H9 (cell line): ENCODE measurements at regions not wholly inside any gene's neighbourhood (a gene's known extent, or its start where the extent isn't known, plus 50 kb on each side); places are given as distances from the start of the nearest gene placed in this dataset.

Experiments
- DNase-seq: peaks from one replicate; pipeline ENCODE4 v3.0.0-alpha.2; 2017
- H2AFZ ChIP-seq: one replicate; pipeline ENCODE4 v1.6.1; 2013; ENCODE audit warnings: mild to moderate bottlenecking, low read length, control low read depth, moderate library complexity
- H2AK5ac ChIP-seq: 2 replicates; pipeline ENCODE4 v1.6.1; 2013; ENCODE audit warnings: low read length, control low read depth, mixed read lengths; ENCODE audit not compliant: insufficient read length
- H2BK120ac ChIP-seq: one replicate; pipeline ENCODE4 v1.6.1; 2013; ENCODE audit warnings: low read depth, mild to moderate bottlenecking, low read length, control low read depth, inconsistent platforms; ENCODE audit not compliant: poor library complexity, severe bottlenecking
- H2BK12ac ChIP-seq: 2 replicates; pipeline ENCODE4 v1.6.1; 2013; ENCODE audit warnings: low read length, control low read depth, mixed read lengths, low read depth; ENCODE audit not compliant: insufficient read length
- H2BK15ac ChIP-seq: 2 replicates; pipeline ENCODE4 v1.6.1; 2013; ENCODE audit warnings: low read depth, low read length, control low read depth
- H2BK20ac ChIP-seq: one replicate; pipeline ENCODE4 v1.6.1; 2013; ENCODE audit warnings: low read depth, mild to moderate bottlenecking, low read length, control low read depth, inconsistent platforms; ENCODE audit not compliant: poor library complexity, severe bottlenecking
- H2BK5ac ChIP-seq: 2 replicates; pipeline ENCODE4 v1.6.1; 2013; ENCODE audit warnings: low read length, control low read depth, mixed read lengths; ENCODE audit not compliant: insufficient read length
- H3K14ac ChIP-seq: 2 replicates; pipeline ENCODE4 v1.6.1; 2013; ENCODE audit warnings: low read length, control low read depth; ENCODE audit not compliant: insufficient read depth
- H3K18ac ChIP-seq: 2 replicates; pipeline ENCODE4 v1.6.1; 2013; ENCODE audit warnings: low read depth, mild to moderate bottlenecking, mixed read lengths, low read length, control low read depth; ENCODE audit not compliant: insufficient read length
- H3K23ac ChIP-seq: 2 replicates; pipeline ENCODE4 v1.6.1; 2013; ENCODE audit warnings: low read length, control low read depth, mixed read lengths, low read depth; ENCODE audit not compliant: insufficient read length
- H3K23me2 ChIP-seq: 2 replicates; pipeline ENCODE4 v1.6.1; 2013; ENCODE audit warnings: low read depth, mild to moderate bottlenecking, mixed read lengths, low read length, control low read depth; ENCODE audit not compliant: insufficient read length, poor library complexity, severe bottlenecking
- H3K27ac ChIP-seq: 2 replicates; pipeline ENCODE4 v1.5.1; 2013; ENCODE audit warnings: low read length, control low read depth, mixed read lengths, low read depth; ENCODE audit not compliant: insufficient read length
- H3K27me3 ChIP-seq: 2 replicates; pipeline ENCODE4 v1.6.1; 2013; ENCODE audit warnings: low read length, control low read depth, inconsistent platforms; ENCODE audit not compliant: insufficient read depth
- H3K4ac ChIP-seq: 2 replicates; pipeline ENCODE4 v1.6.1; 2013; ENCODE audit warnings: low read depth, mild to moderate bottlenecking, control low read depth, inconsistent platforms, low read length, moderate library complexity
- H3K4me1 ChIP-seq: 2 replicates; pipeline ENCODE4 v1.6.1; 2013; ENCODE audit warnings: low read length, control low read depth, inconsistent platforms; ENCODE audit not compliant: insufficient read depth
- H3K4me2 ChIP-seq: 2 replicates; pipeline ENCODE4 v1.6.1; 2013; ENCODE audit warnings: low read length, control low read depth, mixed read lengths; ENCODE audit not compliant: insufficient read length, insufficient read depth
- H3K56ac ChIP-seq: 2 replicates; pipeline ENCODE4 v1.6.1; 2013; ENCODE audit warnings: low read depth, mild to moderate bottlenecking, mixed read lengths, low read length, control low read depth; ENCODE audit not compliant: insufficient read length
- H3K79me1 ChIP-seq: 2 replicates; pipeline ENCODE4 v1.6.1; 2013; ENCODE audit warnings: low read depth, mild to moderate bottlenecking, moderate library complexity, low read length, control low read depth, inconsistent platforms; ENCODE audit not compliant: insufficient read depth, poor library complexity, severe bottlenecking
- H3K79me2 ChIP-seq: 2 replicates; pipeline ENCODE4 v1.6.1; 2013; ENCODE audit warnings: low read length, control low read depth, inconsistent platforms; ENCODE audit not compliant: insufficient read depth
- H3K9ac ChIP-seq: 2 replicates; pipeline ENCODE4 v1.6.1; 2013; ENCODE audit warnings: low read length, control low read depth, mixed read lengths; ENCODE audit not compliant: insufficient read length; ENCODE audit errors: extremely low read depth
- H3K9me3 ChIP-seq: one replicate; pipeline ENCODE4 v1.6.1; 2013; ENCODE audit warnings: low read depth, low read length, inconsistent platforms; ENCODE audit not compliant: control insufficient read depth
- H3T11ph ChIP-seq: one replicate; pipeline ENCODE4 v1.6.1; 2013; ENCODE audit warnings: mild to moderate bottlenecking, low read length, control low read depth, inconsistent platforms
- H4K20me1 ChIP-seq: one replicate; pipeline ENCODE4 v1.6.1; 2013; ENCODE audit not compliant: control insufficient read depth, insufficient read length, insufficient read depth
- H4K5ac ChIP-seq: 2 replicates; pipeline ENCODE4 v1.6.1; 2013; ENCODE audit warnings: low read depth, mild to moderate bottlenecking, mixed read lengths, low read length, control low read depth; ENCODE audit not compliant: insufficient read length
- H4K8ac ChIP-seq: replicated peaks from 2 replicates; pipeline ENCODE4 v1.6.1; 2013; ENCODE audit warnings: low read length, control low read depth, mixed read lengths, low read depth; ENCODE audit not compliant: insufficient read length
- H4K91ac ChIP-seq: 2 replicates; pipeline ENCODE4 v1.6.1; 2013; ENCODE audit warnings: low read depth, mild to moderate bottlenecking, moderate library complexity, mixed read lengths, low read length, control low read depth; ENCODE audit not compliant: insufficient read length
- H3K27ac Mint-ChIP-seq, 3 experiments: 2 replicates in 2 of 3; 3 replicates in 1 of 3; pipeline ENCODE4 v1.8.0; 2020 to 2021; ENCODE audit warnings: mixed read lengths in 3 of 3, mild to moderate bottlenecking in 1 of 3, moderate library complexity in 1 of 3
- H3K27me3 Mint-ChIP-seq: 2 replicates; pipeline ENCODE4 v1.8.0; 2021; ENCODE audit warnings: low read depth, mild to moderate bottlenecking, moderate library complexity, mixed read lengths
- H3K36me3 Mint-ChIP-seq, 3 experiments: 2 replicates in 2 of 3; 3 replicates in 1 of 3; pipeline ENCODE4 v1.8.0; 2020 to 2021; ENCODE audit warnings: low read depth in 3 of 3, mixed read lengths in 3 of 3; ENCODE audit not compliant: insufficient read depth in 1 of 3
- H3K4me1 Mint-ChIP-seq, 2 experiments: 2 replicates each; pipeline ENCODE4 v1.8.0; 2020; ENCODE audit warnings: mixed read lengths in 2 of 2
- H3K4me3 Mint-ChIP-seq, 2 experiments: 2 replicates in 1 of 2; 3 replicates in 1 of 2; pipeline ENCODE4 v1.8.0; 2020 to 2021; ENCODE audit warnings: mild to moderate bottlenecking in 2 of 2, mixed read lengths in 2 of 2, moderate library complexity in 1 of 2
- H3K9me3 Mint-ChIP-seq, 2 experiments: 2 replicates in 1 of 2; 3 replicates in 1 of 2; pipeline ENCODE4 v1.8.0; 2020; ENCODE audit warnings: mild to moderate bottlenecking in 2 of 2, mixed read lengths in 2 of 2, moderate library complexity in 1 of 2
- WGBS: extraction: QIAGEN DNeasy Blood & Tissue Kit; methylation state at CpG from one replicate; pipeline ENCODE4 v1.1.7; 2013; ENCODE audit warnings: missing lambda C conversion rate, low lambda C conversion rate, mixed read lengths; ENCODE audit not compliant: insufficient read length; ENCODE audit errors: extremely low coverage; 5-methylcytosine and 5-hydroxymethylcytosine counted together
- TF ChIP-seq, protein P1 (sequence below): fragments of 200-600 bp; sonication (generic); conservative IDR thresholded peaks from 3 replicates; pipeline ENCODE4 v1.8.0; 2021; ENCODE audit warnings: antibody characterized with exemption, mild to moderate bottlenecking

DNA sequence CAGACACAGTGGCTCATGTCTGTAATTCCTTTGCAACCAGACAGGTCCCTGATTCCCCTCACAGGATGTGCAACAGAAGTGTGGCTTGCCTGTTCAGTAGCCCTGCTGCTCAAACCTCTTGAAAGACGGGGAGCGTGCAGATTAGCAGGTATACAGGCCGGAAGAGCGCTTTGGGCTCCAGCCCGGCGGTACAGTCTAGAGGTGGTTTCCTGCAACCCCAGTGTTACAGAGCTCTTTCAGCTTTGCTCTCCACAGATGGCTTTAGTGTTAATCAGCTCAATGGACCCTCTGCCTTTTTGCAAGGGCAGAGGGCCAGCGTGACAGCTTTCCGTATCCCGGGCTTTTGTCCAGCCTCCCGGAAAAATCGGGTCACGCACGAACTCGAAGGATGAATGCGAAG, 67.2 kb upstream of the TNFRSF21 start:
- Histone ChIP-seq H2BK5ac (no peak overlapping the region), H4K5ac (no peak overlapping the region), H2BK15ac (no peak overlapping the region), H2AFZ (no peak overlapping the region), H4K91ac (no peak overlapping the region), H3K9me3 (no peaks in the 10 kb centered on the region), H3K4me1 (peaks cover 1% of the 10 kb centered on the region; the same call in 1 of the 2 replicates), H3K27ac (no peak overlapping the region), H3K56ac (no peak overlapping the region), H3K79me1 (no peaks in the 10 kb centered on the region), H3K79me2 (no peaks in the 10 kb centered on the region), H3K23ac (no peak overlapping the region), H3K14ac (no peak overlapping the region), H3K27me3 (no peaks in the 10 kb centered on the region), H2AK5ac (no peak overlapping the region), H4K20me1 (no peaks in the 10 kb centered on the region), H3K9ac (no peak overlapping the region), H3K4ac (no peak overlapping the region), H2BK120ac (no peak overlapping the region), H3K23me2 (no peaks in the 10 kb centered on the region), H3T11ph (no peak overlapping the region), H3K4me2 (no peak overlapping the region), H2BK20ac (no peak overlapping the region), H4K8ac (no peak overlapping the region), H3K18ac (no peak overlapping the region), H2BK12ac (no peak overlapping the region)
- peak overlapping the region in 2 of 3 experiments; percentile 17 to 76; a peak in 1 of 7 replicates for H3K27ac Mint-ChIP-seq
- no peaks in the 10 kb centered on the region for H3K27me3 Mint-ChIP-seq
- WGBS: no CpG with 5 or more reads among the region's 15 CpGs
- TF ChIP-seq, protein P1, sequence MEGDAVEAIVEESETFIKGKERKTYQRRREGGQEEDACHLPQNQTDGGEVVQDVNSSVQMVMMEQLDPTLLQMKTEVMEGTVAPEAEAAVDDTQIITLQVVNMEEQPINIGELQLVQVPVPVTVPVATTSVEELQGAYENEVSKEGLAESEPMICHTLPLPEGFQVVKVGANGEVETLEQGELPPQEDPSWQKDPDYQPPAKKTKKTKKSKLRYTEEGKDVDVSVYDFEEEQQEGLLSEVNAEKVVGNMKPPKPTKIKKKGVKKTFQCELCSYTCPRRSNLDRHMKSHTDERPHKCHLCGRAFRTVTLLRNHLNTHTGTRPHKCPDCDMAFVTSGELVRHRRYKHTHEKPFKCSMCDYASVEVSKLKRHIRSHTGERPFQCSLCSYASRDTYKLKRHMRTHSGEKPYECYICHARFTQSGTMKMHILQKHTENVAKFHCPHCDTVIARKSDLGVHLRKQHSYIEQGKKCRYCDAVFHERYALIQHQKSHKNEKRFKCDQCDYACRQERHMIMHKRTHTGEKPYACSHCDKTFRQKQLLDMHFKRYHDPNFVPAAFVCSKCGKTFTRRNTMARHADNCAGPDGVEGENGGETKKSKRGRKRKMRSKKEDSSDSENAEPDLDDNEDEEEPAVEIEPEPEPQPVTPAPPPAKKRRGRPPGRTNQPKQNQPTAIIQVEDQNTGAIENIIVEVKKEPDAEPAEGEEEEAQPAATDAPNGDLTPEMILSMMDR: no peak
- DNase-seq: no peak
- H3K36me3 Mint-ChIP-seq: no peaks in the 10 kb centered on the region; a peak in 1 of 7 replicates
- H3K4me1 Mint-ChIP-seq: peaks cover 11 to 13% of the 10 kb centered on the region in 2 experiments
- H3K4me3 Mint-ChIP-seq: no peak overlapping the region
- H3K9me3 Mint-ChIP-seq: no peaks in the 10 kb centered on the region
